OCI-LY1 (cell line): ENCODE measurements at regions not wholly inside any gene's neighbourhood (a gene's known extent, or its start where the extent isn't known, plus 50 kb on each side); places are given as distances from the start of the nearest gene placed in this dataset.

Experiments used
- H2AFZ ChIP-seq: fragments of 200-600 bp; sonication (generic), shearing (Covaris generic); 2 replicates; pipeline ENCODE4 v1.6.0; 2014; ENCODE audit warnings: antibody characterized with exemption, mild to moderate bottlenecking, low read length
- H3F3A ChIP-seq: fragments of 200-600 bp; sonication (generic), shearing (Covaris generic); 2 replicates; pipeline ENCODE4 v1.6.0; 2014; ENCODE audit warnings: mild to moderate bottlenecking, antibody characterized with exemption, low read length, moderate library complexity; ENCODE audit not compliant: insufficient read depth
- H3K27ac ChIP-seq: fragments of 200-600 bp; sonication (generic); 2 replicates; pipeline ENCODE4 v1.5.1; 2014; ENCODE audit warnings: low read length, mixed run types, mild to moderate bottlenecking, low read depth; ENCODE audit not compliant: poor library complexity, severe bottlenecking
- H3K27me3 ChIP-seq: fragments of 200-600 bp; sonication (generic); 2 replicates; pipeline ENCODE4 v1.6.0; 2014; ENCODE audit warnings: antibody characterized with exemption, mild to moderate bottlenecking, low read length, moderate library complexity; ENCODE audit not compliant: insufficient read depth
- H3K36me3 ChIP-seq: fragments of 200-600 bp; sonication (generic); 2 replicates; pipeline ENCODE4 v1.6.1; 2014; ENCODE audit warnings: mild to moderate bottlenecking, antibody characterized with exemption, low read length, moderate library complexity, mixed read lengths; ENCODE audit not compliant: insufficient read depth
- H3K4me1 ChIP-seq: fragments of 200-600 bp; sonication (generic); 2 replicates; pipeline ENCODE4 v1.5.1; 2014; ENCODE audit warnings: mild to moderate bottlenecking, low read length, moderate library complexity; ENCODE audit not compliant: insufficient read depth, severe bottlenecking
- H3K4me2 ChIP-seq: fragments of 200-600 bp; sonication (generic), shearing (Covaris generic); 2 replicates; pipeline ENCODE4 v1.6.1; 2014; ENCODE audit warnings: low read length
- H3K4me3 ChIP-seq: fragments of 200-600 bp; sonication (generic); 2 replicates; pipeline ENCODE4 v1.5.1; 2014; ENCODE audit warnings: low read length, low read depth, mild to moderate bottlenecking, mixed read lengths; ENCODE audit not compliant: poor library complexity, severe bottlenecking
- H3K79me2 ChIP-seq: fragments of 200-600 bp; shearing (Covaris generic); 2 replicates; pipeline ENCODE4 v1.6.1; 2016; ENCODE audit warnings: mixed run types, low read length, mixed read lengths; ENCODE audit not compliant: insufficient read depth
- H3K9ac ChIP-seq: fragments of 200-600 bp; sonication (generic), shearing (Covaris generic); 2 replicates; pipeline ENCODE4 v1.6.1; 2014; ENCODE audit warnings: mild to moderate bottlenecking, low read length, mixed read lengths
- H3K9me2 ChIP-seq: fragments of 200-600 bp; sonication (generic), shearing (Covaris generic); 2 replicates; pipeline ENCODE4 v1.6.1; 2014; ENCODE audit warnings: low read depth, mild to moderate bottlenecking, low read length, mixed read lengths
- H3K9me3 ChIP-seq: fragments of 200-600 bp; shearing (Covaris generic); 2 replicates; pipeline ENCODE4 v1.6.1; 2014; ENCODE audit warnings: low read length, mixed read lengths
- H4K20me1 ChIP-seq: fragments of 200-600 bp; sonication (generic), shearing (Covaris generic); 2 replicates; pipeline ENCODE4 v1.6.0; 2016; ENCODE audit warnings: mild to moderate bottlenecking, low read length; ENCODE audit not compliant: insufficient read depth
- CTCF ChIP-seq: fragments of 200-600 bp; sonication (generic), shearing (Covaris generic); IDR thresholded peaks from 2 replicates; pipeline ENCODE4 v1.5.1; 2017; ENCODE audit warnings: mild to moderate bottlenecking, antibody characterized with exemption, low read length, moderate library complexity, mixed read lengths
- EZH2 ChIP-seq: fragments of 200-600 bp; sonication (generic), shearing (Covaris generic); IDR thresholded peaks from 2 replicates; pipeline ENCODE4 v1.8.0; 2017; ENCODE audit warnings: borderline replicate concordance, mixed run types, mild to moderate bottlenecking, antibody characterized with exemption, low read length, moderate library complexity, mixed read lengths

GRCh38 chr2:241970716-241971115 lies 101.2 kb downstream of the RTP5 start:
- Histone ChIP-seq H3K9ac (no peak overlapping the region), H2AFZ (no peak overlapping the region), H3K4me3 (no peak overlapping the region), H3K79me2 (no peaks in the 10 kb centered on the region), H3K27me3 (no peaks in the 10 kb centered on the region), H3K27ac (no peak overlapping the region), H3F3A (no peaks in the 10 kb centered on the region), H3K4me1 (peaks cover 7% of the 10 kb centered on the region), H3K9me3 (no peaks in the 10 kb centered on the region), H3K9me2 (no peaks in the 10 kb centered on the region), H3K36me3 (no peaks in the 10 kb centered on the region), H4K20me1 (no peaks in the 10 kb centered on the region), H3K4me2 (no peak overlapping the region)
- TF ChIP-seq EZH2 (no peak), CTCF (no peak)

GRCh38 chr2:241974096-241974495 lies 104.6 kb downstream of the RTP5 start:
- no peaks in the 10 kb centered on the region for H3F3A ChIP-seq
- no peaks in the 10 kb centered on the region for H3K36me3 ChIP-seq
- no peaks in the 10 kb centered on the region for H3K9me3 ChIP-seq
- H3K79me2 ChIP-seq: no peaks in the 10 kb centered on the region
- no peak overlapping the region for H3K4me3 ChIP-seq
- H3K4me2 ChIP-seq: no peak overlapping the region
- no peak overlapping the region for H3K9ac ChIP-seq
- H3K9me2 ChIP-seq: no peaks in the 10 kb centered on the region
- no peak overlapping the region for H2AFZ ChIP-seq
- TF ChIP-seq CTCF: no peak
- no peak for TF ChIP-seq EZH2
- H3K4me1 ChIP-seq: peaks cover 9% of the 10 kb centered on the region
- no peaks in the 10 kb centered on the region for H4K20me1 ChIP-seq
- H3K27me3 ChIP-seq: no peaks in the 10 kb centered on the region
- H3K27ac ChIP-seq: no peak overlapping the region

- Histone ChIP-seq H3K4me2 (no peak overlapping the region), H3K9me3 (no peaks in the 10 kb centered on the region), H4K20me1 (no peaks in the 10 kb centered on the region), H3K4me3 (no peak overlapping the region), H3K9me2 (no peaks in the 10 kb centered on the region), H3K36me3 (no peaks in the 10 kb centered on the region), H3K27ac (no peak overlapping the region), H3K79me2 (no peaks in the 10 kb centered on the region), H3K4me1 (peaks cover 9% of the 10 kb centered on the region), H3K9ac (no peak overlapping the region), H2AFZ (no peak overlapping the region), H3F3A (no peaks in the 10 kb centered on the region), H3K27me3 (no peaks in the 10 kb centered on the region)
- TF ChIP-seq EZH2: no peak
- no peak for TF ChIP-seq CTCF
Measured at GRCh38 chr2:241974851-241975592, 105.5 kb downstream of the RTP5 start.
